Vagina (tissue), 2 donors: ENCODE measurements at regions not wholly inside any gene's neighbourhood (a gene's known extent, or its start where the extent isn't known, plus 50 kb on each side); places are given as distances from the start of the nearest gene placed in this dataset.
A peak's percentile ranks its signal among the peaks of the same experiment; 100 is the strongest.

ENCODE experiments used
- DNase-seq, 2 donors: peaks; one replicate each; pipeline ENCODE4 v3.0.0-alpha.2; 2017; ENCODE audit errors: extremely low spot score in 2 of 2
- H3K27ac ChIP-seq: fragments of 200-600 bp; sonication (generic); one replicate; pipeline ENCODE4 v1.5.1; 2019
- H3K27me3 ChIP-seq: fragments of 200-600 bp; sonication (generic); one replicate; pipeline ENCODE4 v1.5.1; 2019
- H3K36me3 ChIP-seq, 2 donors: fragments of 200-600 bp; sonication (generic); one replicate each; pipeline ENCODE4 v1.5.1; 2017 to 2019
- H3K4me1 ChIP-seq: fragments of 200-600 bp; sonication (generic); one replicate; pipeline ENCODE4 v1.5.1; 2019
- H3K4me3 ChIP-seq, 2 donors: fragments of 200-600 bp; sonication (generic); 1 replicate in 1 of 2; 2 replicates in 1 of 2; pipeline ENCODE4 v1.5.1; 2016 to 2019
- H3K9me3 ChIP-seq: fragments of 200-600 bp; sonication (generic); one replicate; pipeline ENCODE4 v1.5.1; 2019
- CTCF ChIP-seq, 3 experiments: fragments of 450-650 bp in 2 of 3; fragments of 200-600 bp in 1 of 3; sonication (generic) in 1 of 3; IDR thresholded peaks; one replicate each; pipeline ENCODE4 v1.5.1; 2017 to 2019; ENCODE audit warnings: antibody characterized with exemption in 3 of 3, mild to moderate bottlenecking in 2 of 3, moderate library complexity in 2 of 3
- POLR2A ChIP-seq, 2 donors: fragments of 450-650 bp; IDR thresholded peaks; one replicate each; pipeline ENCODE4 v1.6.1; 2017; ENCODE audit warnings: antibody characterized with exemption in 2 of 2, mild to moderate bottlenecking in 2 of 2, moderate library complexity in 2 of 2
- POLR2AphosphoS5 ChIP-seq, 2 donors: sonication (generic); formaldehyde crosslinking; IDR thresholded peaks; one replicate each; pipeline ENCODE4 v1.9.0; 2017; ENCODE audit warnings: antibody characterized with exemption in 2 of 2, mild to moderate bottlenecking in 2 of 2, low read depth in 1 of 2; ENCODE audit not compliant: insufficient read depth in 1 of 2
- intact Hi-C: fragments of 100-400 bp; cut with DNase I; formaldehyde crosslinking; loops from one replicate; pipeline ENCODE4 v1.15.1; 2023

- Histone ChIP-seq H3K9me3 (no peaks in the 10 kb centered on the region), H3K4me1 (peaks cover 40% of the 10 kb centered on the region), H3K27ac (no peak overlapping the region), H3K4me3 (no peak overlapping the region), H3K36me3 (no peaks in the 10 kb centered on the region), H3K27me3 (no peaks in the 10 kb centered on the region)
- intact Hi-C loops, result loop anchor here (10.0 kb wide), 1 partner anchor 155 kb away; no protein-coding TSS in a partner anchor
- TF ChIP-seq POLR2AphosphoS5 (IDR thresholded peaks at IDR 0.05; ENCODE audit: insufficient read depth in 1 of 2, low read depth in 1 of 2) (no peak), CTCF (IDR thresholded peaks at IDR 0.05) (no peak), POLR2A (IDR thresholded peaks at IDR 0.05) (no peak)
- DNase-seq, result no peak
Observed at GRCh38 chr1:234729561-234730474, 119.8 kb upstream of the IRF2BP2 start.

DNA sequence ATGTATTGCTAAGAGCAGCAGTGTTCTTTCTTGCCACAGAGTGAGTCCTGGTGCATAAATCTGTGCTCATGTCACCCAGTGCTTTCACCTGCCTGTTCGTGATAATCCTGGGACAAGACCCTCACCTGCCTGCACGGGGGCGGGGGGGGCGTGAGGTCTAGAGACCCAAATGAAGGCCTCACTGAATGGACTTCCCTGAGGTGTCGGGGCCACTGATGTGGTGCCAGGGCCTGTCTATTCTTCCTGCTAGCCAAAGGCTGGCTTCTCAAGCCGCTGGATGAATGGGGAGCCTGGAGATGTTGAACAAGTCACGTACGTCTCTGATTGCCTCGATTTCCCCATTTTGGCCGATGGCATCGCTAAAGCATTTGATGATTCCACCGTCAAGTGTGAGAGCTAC lies 118.8 kb upstream of the IRF2BP2 start:
- Histone ChIP-seq H3K27ac (peak overlapping the region; percentile 91), H3K27me3 (no peaks in the 10 kb centered on the region), H3K4me3 (no peak overlapping the region), H3K4me1 (peaks cover 43% of the 10 kb centered on the region), H3K36me3 (no peaks in the 10 kb centered on the region), H3K9me3 (no peaks in the 10 kb centered on the region)
- intact Hi-C loops, result loop anchor here (10.0 kb wide), 1 partner anchor 156 kb away; no protein-coding TSS in a partner anchor
- DNase-seq, result no peak
- TF ChIP-seq CTCF (IDR thresholded peaks at IDR 0.05) (no peak), POLR2AphosphoS5 (IDR thresholded peaks at IDR 0.05; ENCODE audit: insufficient read depth in 1 of 2, low read depth in 1 of 2) (no peak), POLR2A (IDR thresholded peaks at IDR 0.05) (no peak)

DNA sequence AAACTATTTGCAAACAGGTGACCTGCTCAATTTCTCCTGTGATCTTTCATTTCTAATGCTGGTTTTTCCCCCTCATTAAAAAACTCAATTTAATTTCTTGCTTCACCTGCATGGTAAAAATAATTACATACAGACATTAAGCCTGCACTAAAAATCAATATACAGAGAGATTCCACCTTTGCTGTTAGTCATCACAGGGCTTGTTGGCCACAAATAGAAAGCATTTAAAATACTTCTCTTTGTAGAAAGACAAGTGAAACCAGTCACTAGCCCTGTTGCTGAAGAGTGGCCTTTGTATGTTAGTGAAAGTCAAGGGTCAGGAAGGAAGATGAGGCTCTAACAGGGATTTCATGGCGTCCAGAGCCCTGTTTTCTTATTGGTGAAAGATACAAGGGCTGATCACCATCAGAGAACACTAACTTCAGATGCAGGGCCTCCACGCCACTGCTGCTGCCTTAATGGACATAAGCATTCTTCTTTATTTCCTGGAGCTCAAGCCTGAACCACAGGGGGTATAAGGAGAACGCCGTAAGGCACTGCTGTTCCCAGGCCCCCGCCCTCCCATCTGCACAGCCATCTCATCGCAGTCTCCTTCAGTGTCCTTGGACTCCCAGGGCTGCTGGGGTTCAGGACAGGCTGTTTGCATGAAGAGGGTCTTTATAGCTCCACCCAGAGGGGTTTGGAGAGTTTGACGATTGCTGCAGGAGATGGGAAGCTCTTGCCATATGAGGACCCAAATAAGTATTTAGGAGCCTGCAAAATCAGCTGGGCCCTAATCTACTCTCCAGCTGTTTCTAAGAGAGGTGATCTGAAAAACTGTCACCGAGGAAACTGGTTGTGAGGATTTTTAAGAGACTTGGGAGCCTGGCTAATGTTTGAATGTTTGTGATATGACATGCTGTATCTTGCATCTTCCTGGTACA lies 117.3 kb upstream of the IRF2BP2 start:
- peaks cover 56% of the 10 kb centered on the region for H3K4me1 ChIP-seq
- no peaks in the 10 kb centered on the region for H3K36me3 ChIP-seq
- H3K27me3 ChIP-seq, result no peaks in the 10 kb centered on the region
- DNase-seq, result no peak
- H3K4me3 ChIP-seq, result no peak overlapping the region
- intact Hi-C loops, result loop anchor here (10.0 kb wide), 1 partner anchor 158 kb away; no protein-coding TSS in a partner anchor
- peak overlapping the region; percentile 91 for H3K27ac ChIP-seq
- no peaks in the 10 kb centered on the region for H3K9me3 ChIP-seq
- TF ChIP-seq POLR2AphosphoS5 (IDR thresholded peaks at IDR 0.05; ENCODE audit: insufficient read depth in 1 of 2, low read depth in 1 of 2), result no peak
- TF ChIP-seq CTCF (IDR thresholded peaks at IDR 0.05), result no peak
- TF ChIP-seq POLR2A (IDR thresholded peaks at IDR 0.05), result no peak

- intact Hi-C loops, result loop anchor here (10.0 kb wide), 1 partner anchor 158 kb away; no protein-coding TSS in a partner anchor
- TF ChIP-seq POLR2AphosphoS5 (IDR thresholded peaks at IDR 0.05; ENCODE audit: insufficient read depth in 1 of 2, low read depth in 1 of 2), result no peak
- TF ChIP-seq POLR2A (IDR thresholded peaks at IDR 0.05), result no peak
- no peak for TF ChIP-seq CTCF (IDR thresholded peaks at IDR 0.05)
- H3K36me3 ChIP-seq, result no peaks in the 10 kb centered on the region
- DNase-seq, result no peak
- peaks cover 64% of the 10 kb centered on the region for H3K4me1 ChIP-seq
- no peaks in the 10 kb centered on the region for H3K27me3 ChIP-seq
- H3K9me3 ChIP-seq, result no peaks in the 10 kb centered on the region
- no peak overlapping the region for H3K4me3 ChIP-seq
- peak overlapping the region; percentile 91 for H3K27ac ChIP-seq
Observed at GRCh38 chr1:234726359-234726943, 116.5 kb upstream of the IRF2BP2 start.
